GM18907 (cell line): ENCODE measurements at regions not wholly inside any gene's neighbourhood (a gene's known extent, or its start where the extent isn't known, plus 50 kb on each side); places are given as distances from the start of the nearest gene placed in this dataset.

Experiments used
- ATAC-seq: cut with Tn5 transposase; IDR thresholded peaks from one replicate; pipeline ENCODE4 v1.9.1; 2021; ENCODE audit warnings: mild to moderate bottlenecking, moderate library complexity; ENCODE audit not compliant: unreplicated experiment

GRCh38 chr2:217482056-217482710 is 520.6 kb downstream of the TNS1 start:
- ATAC-seq, result no peak

- no peak for ATAC-seq
These were observed 521.2 kb downstream of the TNS1 start for GRCh38 chr2:217481577-217481976.

- no peak for ATAC-seq
These were observed 523.2 kb downstream of the TNS1 start for GRCh38 chr2:217479566-217479965.

- ATAC-seq, result no peak
These were observed 523.9 kb downstream of the TNS1 start for GRCh38 chr2:217478831-217479455.

- ATAC-seq, result no peak
These were observed 525.2 kb downstream of the TNS1 start for GRCh38 chr2:217477583-217477982.

GRCh38 chr2:217475791-217476190 is 527.0 kb downstream of the TNS1 start:
- ATAC-seq, result no peak

GRCh38 chr2:217475101-217475500 is 527.7 kb downstream of the TNS1 start:
- no peak for ATAC-seq

GRCh38 chr2:217471319-217471718 is 531.5 kb downstream of the TNS1 start:
- ATAC-seq, result no peak

- ATAC-seq, result no peak
These were observed 533.5 kb downstream of the TNS1 start for GRCh38 chr2:217469203-217469810.

- no peak for ATAC-seq
These were observed 534.6 kb downstream of the TNS1 start for GRCh38 chr2:217468042-217468830.

- ATAC-seq, result no peak
These were observed 535.5 kb downstream of the TNS1 start for GRCh38 chr2:217467331-217467730.

GRCh38 chr2:217466805-217467204 is 536.0 kb downstream of the TNS1 start:
- no peak for ATAC-seq

GRCh38 chr2:217466104-217466503 is 536.7 kb downstream of the TNS1 start:
- no peak for ATAC-seq

GRCh38 chr2:217465100-217465499 is 537.7 kb downstream of the TNS1 start:
- ATAC-seq, result no peak

GRCh38 chr2:217463402-217464075 is 539.3 kb downstream of the TNS1 start:
- ATAC-seq, result no peak

- no peak for ATAC-seq
These were observed 540.7 kb downstream of the TNS1 start for GRCh38 chr2:217462121-217462520.

- no peak for ATAC-seq
These were observed 541.1 kb downstream of the TNS1 start for GRCh38 chr2:217461674-217462073.

GRCh38 chr2:217459680-217460405 is 543.0 kb downstream of the TNS1 start:
- no peak for ATAC-seq

GRCh38 chr2:217459016-217459415 is 543.8 kb downstream of the TNS1 start:
- ATAC-seq, result no peak

GRCh38 chr2:217456016-217456415 is 546.8 kb downstream of the TNS1 start:
- ATAC-seq, result no peak
